GM19468 (cell line): ENCODE measurements at regions not wholly inside any gene's neighbourhood (a gene's known extent, or its start where the extent isn't known, plus 50 kb on each side); places are given as distances from the start of the nearest gene placed in this dataset.

Source experiments
- ATAC-seq: cut with Tn5 transposase; IDR thresholded peaks from one replicate; pipeline ENCODE4 v1.9.1; 2021; ENCODE audit warnings: mild to moderate bottlenecking, moderate library complexity, moderate number of reproducible peaks; ENCODE audit not compliant: unreplicated experiment; ENCODE audit errors: extremely low read depth

- no peak for ATAC-seq
These were observed 67.7 kb upstream of the GCM1 start for GRCh38 chr6:53216301-53216700.

GRCh38 chr6:53214172-53214571, 65.5 kb upstream of the GCM1 start:
- ATAC-seq = no peak

- no peak for ATAC-seq
These were observed 62.2 kb upstream of the GCM1 start for GRCh38 chr6:53210811-53211210.

GRCh38 chr6:53209681-53210080, 61.0 kb upstream of the GCM1 start:
- ATAC-seq = no peak

- ATAC-seq = no peak
These were observed 57.1 kb upstream of the GCM1 start for GRCh38 chr6:53205778-53206177.

- no peak for ATAC-seq
These were observed 54.8 kb upstream of the GCM1 start for GRCh38 chr6:53203483-53203882.

GRCh38 chr6:53202052-53202451, 53.4 kb upstream of the GCM1 start:
- ATAC-seq = no peak

- ATAC-seq = no peak
These were observed 52.6 kb upstream of the GCM1 start for GRCh38 chr6:53201270-53201669.

GRCh38 chr6:53199765-53200164, 51.1 kb upstream of the GCM1 start:
- no peak for ATAC-seq

- peak; percentile 86 for ATAC-seq
These were observed 50.5 kb upstream of the GCM1 start for GRCh38 chr6:53199156-53199555.
